ENCODE measurements at regions not wholly inside any gene's neighbourhood (a gene's known extent, or its start where the extent isn't known, plus 50 kb on each side); places are given as distances from the start of the nearest gene placed in this dataset.

- no peak for DNase-seq (ENCODE audit: low spot score)
These were observed 119.9 kb downstream of the TFCP2L1 start for GRCh38 chr2:121165038-121165542.
